Neuron (in vitro differentiated cells): ENCODE measurements at regions not wholly inside any gene's neighbourhood (a gene's known extent, or its start where the extent isn't known, plus 50 kb on each side); places are given as distances from the start of the nearest gene placed in this dataset.

ENCODE experiments used
- H2AFZ ChIP-seq: one replicate; pipeline ENCODE4 v1.6.1; 2013; ENCODE audit warnings: low read depth, mild to moderate bottlenecking, inconsistent platforms, low read length, moderate library complexity
- H3K27me3 ChIP-seq: one replicate; pipeline ENCODE4 v1.6.1; 2013; ENCODE audit warnings: low read length; ENCODE audit not compliant: insufficient read depth
- H3K36me3 ChIP-seq: one replicate; pipeline ENCODE4 v1.6.1; 2013; ENCODE audit warnings: low read length; ENCODE audit not compliant: insufficient read depth
- H3K4me1 ChIP-seq: one replicate; pipeline ENCODE4 v1.6.1; 2013; ENCODE audit warnings: low read length; ENCODE audit not compliant: insufficient read depth
- H3K4me3 ChIP-seq: 2 replicates; pipeline ENCODE4 v1.5.1; 2013; ENCODE audit warnings: mild to moderate bottlenecking, low read length, moderate library complexity
- H3K9me3 ChIP-seq: one replicate; pipeline ENCODE4 v1.6.1; 2013; ENCODE audit warnings: low read length

GRCh38 chr3:64431526-64432091 is 206.3 kb upstream of the PRICKLE2 start:
- Histone ChIP-seq H3K4me3 (no peak overlapping the region), H3K4me1 (peaks cover 5% of the 10 kb centered on the region), H3K9me3 (no peaks in the 10 kb centered on the region), H3K27me3 (no peaks in the 10 kb centered on the region), H2AFZ (no peak overlapping the region), H3K36me3 (no peaks in the 10 kb centered on the region)

- H2AFZ ChIP-seq, result no peak overlapping the region
- H3K27me3 ChIP-seq, result no peaks in the 10 kb centered on the region
- H3K36me3 ChIP-seq, result no peaks in the 10 kb centered on the region
- H3K4me1 ChIP-seq, result peaks cover 5% of the 10 kb centered on the region
- H3K9me3 ChIP-seq, result no peaks in the 10 kb centered on the region
- H3K4me3 ChIP-seq, result no peak overlapping the region
These were observed 202.4 kb upstream of the PRICKLE2 start for GRCh38 chr3:64427671-64428070.

- Histone ChIP-seq H3K9me3 (no peaks in the 10 kb centered on the region), H3K4me3 (no peak overlapping the region), H3K4me1 (peaks cover 5% of the 10 kb centered on the region), H3K27me3 (no peaks in the 10 kb centered on the region), H3K36me3 (no peaks in the 10 kb centered on the region), H2AFZ (no peak overlapping the region)
These were observed 201.3 kb upstream of the PRICKLE2 start for GRCh38 chr3:64426551-64426950.

- Histone ChIP-seq H3K36me3 (no peaks in the 10 kb centered on the region), H2AFZ (no peak overlapping the region), H3K9me3 (no peaks in the 10 kb centered on the region), H3K4me1 (peaks cover 9% of the 10 kb centered on the region), H3K27me3 (no peaks in the 10 kb centered on the region), H3K4me3 (no peak overlapping the region)
These were observed 197.7 kb upstream of the PRICKLE2 start for GRCh38 chr3:64422932-64423331.

GRCh38 chr3:64422192-64422591 is 196.9 kb upstream of the PRICKLE2 start:
- Histone ChIP-seq H3K9me3 (no peaks in the 10 kb centered on the region), H3K4me1 (peaks cover 9% of the 10 kb centered on the region), H3K36me3 (no peaks in the 10 kb centered on the region), H3K27me3 (no peaks in the 10 kb centered on the region), H2AFZ (no peak overlapping the region), H3K4me3 (no peak overlapping the region)

GRCh38 chr3:64417816-64418215 is 192.6 kb upstream of the PRICKLE2 start:
- H2AFZ ChIP-seq, result peak overlapping the region; percentile 77
- no peaks in the 10 kb centered on the region for H3K9me3 ChIP-seq
- no peak overlapping the region for H3K4me3 ChIP-seq
- no peaks in the 10 kb centered on the region for H3K36me3 ChIP-seq
- H3K4me1 ChIP-seq, result peaks cover 9% of the 10 kb centered on the region
- H3K27me3 ChIP-seq, result no peaks in the 10 kb centered on the region

- Histone ChIP-seq H3K27me3 (no peaks in the 10 kb centered on the region), H3K4me3 (no peak overlapping the region), H2AFZ (no peak overlapping the region), H3K4me1 (peaks cover 12% of the 10 kb centered on the region), H3K36me3 (no peaks in the 10 kb centered on the region), H3K9me3 (no peaks in the 10 kb centered on the region)
These were observed 188.8 kb upstream of the PRICKLE2 start for GRCh38 chr3:64414043-64414442.

- Histone ChIP-seq H3K27me3 (no peaks in the 10 kb centered on the region), H3K4me1 (peaks cover 9% of the 10 kb centered on the region), H3K36me3 (no peaks in the 10 kb centered on the region), H3K4me3 (no peak overlapping the region), H2AFZ (no peak overlapping the region), H3K9me3 (no peaks in the 10 kb centered on the region)
These were observed 185.8 kb upstream of the PRICKLE2 start for GRCh38 chr3:64411101-64411500.

GRCh38 chr3:64410226-64410625 is 185.0 kb upstream of the PRICKLE2 start:
- H3K36me3 ChIP-seq, result no peaks in the 10 kb centered on the region
- H3K27me3 ChIP-seq, result no peaks in the 10 kb centered on the region
- H3K9me3 ChIP-seq, result no peaks in the 10 kb centered on the region
- no peak overlapping the region for H2AFZ ChIP-seq
- no peak overlapping the region for H3K4me3 ChIP-seq
- peaks cover 14% of the 10 kb centered on the region for H3K4me1 ChIP-seq

GRCh38 chr3:64408770-64409169 is 183.5 kb upstream of the PRICKLE2 start:
- Histone ChIP-seq H2AFZ (no peak overlapping the region), H3K4me3 (no peak overlapping the region), H3K27me3 (no peaks in the 10 kb centered on the region), H3K9me3 (no peaks in the 10 kb centered on the region), H3K4me1 (peaks cover 14% of the 10 kb centered on the region), H3K36me3 (no peaks in the 10 kb centered on the region)

- no peaks in the 10 kb centered on the region for H3K9me3 ChIP-seq
- H3K4me3 ChIP-seq, result no peak overlapping the region
- H3K4me1 ChIP-seq, result peaks cover 14% of the 10 kb centered on the region
- H3K27me3 ChIP-seq, result no peaks in the 10 kb centered on the region
- no peak overlapping the region for H2AFZ ChIP-seq
- no peaks in the 10 kb centered on the region for H3K36me3 ChIP-seq
These were observed 181.0 kb upstream of the PRICKLE2 start for GRCh38 chr3:64406271-64406670.

- no peak overlapping the region for H3K4me3 ChIP-seq
- peaks cover 11% of the 10 kb centered on the region for H3K4me1 ChIP-seq
- no peaks in the 10 kb centered on the region for H3K27me3 ChIP-seq
- no peaks in the 10 kb centered on the region for H3K9me3 ChIP-seq
- H2AFZ ChIP-seq, result no peak overlapping the region
- no peaks in the 10 kb centered on the region for H3K36me3 ChIP-seq
These were observed 180.1 kb upstream of the PRICKLE2 start for GRCh38 chr3:64405211-64405835.

GRCh38 chr3:64400706-64401105 is 175.4 kb upstream of the PRICKLE2 start:
- H3K4me1 ChIP-seq, result peaks cover 14% of the 10 kb centered on the region
- H2AFZ ChIP-seq, result no peak overlapping the region
- H3K27me3 ChIP-seq, result no peaks in the 10 kb centered on the region
- no peak overlapping the region for H3K4me3 ChIP-seq
- H3K36me3 ChIP-seq, result no peaks in the 10 kb centered on the region
- no peaks in the 10 kb centered on the region for H3K9me3 ChIP-seq
